H9 (cell line): ENCODE measurements at regions not wholly inside any gene's neighbourhood (a gene's known extent, or its start where the extent isn't known, plus 50 kb on each side); places are given as distances from the start of the nearest gene placed in this dataset.

Experiments used
- DNase-seq: peaks from one replicate; pipeline ENCODE4 v3.0.0-alpha.2; 2017
- H2AFZ ChIP-seq: one replicate; pipeline ENCODE4 v1.6.1; 2013; ENCODE audit warnings: mild to moderate bottlenecking, low read length, control low read depth, moderate library complexity
- H2AK5ac ChIP-seq: 2 replicates; pipeline ENCODE4 v1.6.1; 2013; ENCODE audit warnings: low read length, control low read depth, mixed read lengths; ENCODE audit not compliant: insufficient read length
- H2BK120ac ChIP-seq: one replicate; pipeline ENCODE4 v1.6.1; 2013; ENCODE audit warnings: low read depth, mild to moderate bottlenecking, low read length, control low read depth, inconsistent platforms; ENCODE audit not compliant: poor library complexity, severe bottlenecking
- H2BK12ac ChIP-seq: 2 replicates; pipeline ENCODE4 v1.6.1; 2013; ENCODE audit warnings: low read length, control low read depth, mixed read lengths, low read depth; ENCODE audit not compliant: insufficient read length
- H2BK15ac ChIP-seq: 2 replicates; pipeline ENCODE4 v1.6.1; 2013; ENCODE audit warnings: low read depth, low read length, control low read depth
- H2BK20ac ChIP-seq: one replicate; pipeline ENCODE4 v1.6.1; 2013; ENCODE audit warnings: low read depth, mild to moderate bottlenecking, low read length, control low read depth, inconsistent platforms; ENCODE audit not compliant: poor library complexity, severe bottlenecking
- H2BK5ac ChIP-seq: 2 replicates; pipeline ENCODE4 v1.6.1; 2013; ENCODE audit warnings: low read length, control low read depth, mixed read lengths; ENCODE audit not compliant: insufficient read length
- H3K14ac ChIP-seq: 2 replicates; pipeline ENCODE4 v1.6.1; 2013; ENCODE audit warnings: low read length, control low read depth; ENCODE audit not compliant: insufficient read depth
- H3K18ac ChIP-seq: 2 replicates; pipeline ENCODE4 v1.6.1; 2013; ENCODE audit warnings: low read depth, mild to moderate bottlenecking, mixed read lengths, low read length, control low read depth; ENCODE audit not compliant: insufficient read length
- H3K23ac ChIP-seq: 2 replicates; pipeline ENCODE4 v1.6.1; 2013; ENCODE audit warnings: low read length, control low read depth, mixed read lengths, low read depth; ENCODE audit not compliant: insufficient read length
- H3K23me2 ChIP-seq: 2 replicates; pipeline ENCODE4 v1.6.1; 2013; ENCODE audit warnings: low read depth, mild to moderate bottlenecking, mixed read lengths, low read length, control low read depth; ENCODE audit not compliant: insufficient read length, poor library complexity, severe bottlenecking
- H3K27ac ChIP-seq: 2 replicates; pipeline ENCODE4 v1.5.1; 2013; ENCODE audit warnings: low read length, control low read depth, mixed read lengths, low read depth; ENCODE audit not compliant: insufficient read length
- H3K27me3 ChIP-seq: 2 replicates; pipeline ENCODE4 v1.6.1; 2013; ENCODE audit warnings: low read length, control low read depth, inconsistent platforms; ENCODE audit not compliant: insufficient read depth
- H3K4ac ChIP-seq: 2 replicates; pipeline ENCODE4 v1.6.1; 2013; ENCODE audit warnings: low read depth, mild to moderate bottlenecking, control low read depth, inconsistent platforms, low read length, moderate library complexity
- H3K4me1 ChIP-seq: 2 replicates; pipeline ENCODE4 v1.6.1; 2013; ENCODE audit warnings: low read length, control low read depth, inconsistent platforms; ENCODE audit not compliant: insufficient read depth
- H3K4me2 ChIP-seq: 2 replicates; pipeline ENCODE4 v1.6.1; 2013; ENCODE audit warnings: low read length, control low read depth, mixed read lengths; ENCODE audit not compliant: insufficient read length, insufficient read depth
- H3K56ac ChIP-seq: 2 replicates; pipeline ENCODE4 v1.6.1; 2013; ENCODE audit warnings: low read depth, mild to moderate bottlenecking, mixed read lengths, low read length, control low read depth; ENCODE audit not compliant: insufficient read length
- H3K79me1 ChIP-seq: 2 replicates; pipeline ENCODE4 v1.6.1; 2013; ENCODE audit warnings: low read depth, mild to moderate bottlenecking, moderate library complexity, low read length, control low read depth, inconsistent platforms; ENCODE audit not compliant: insufficient read depth, poor library complexity, severe bottlenecking
- H3K79me2 ChIP-seq: 2 replicates; pipeline ENCODE4 v1.6.1; 2013; ENCODE audit warnings: low read length, control low read depth, inconsistent platforms; ENCODE audit not compliant: insufficient read depth
- H3K9ac ChIP-seq: 2 replicates; pipeline ENCODE4 v1.6.1; 2013; ENCODE audit warnings: low read length, control low read depth, mixed read lengths; ENCODE audit not compliant: insufficient read length; ENCODE audit errors: extremely low read depth
- H3K9me3 ChIP-seq: one replicate; pipeline ENCODE4 v1.6.1; 2013; ENCODE audit warnings: low read depth, low read length, inconsistent platforms; ENCODE audit not compliant: control insufficient read depth
- H3T11ph ChIP-seq: one replicate; pipeline ENCODE4 v1.6.1; 2013; ENCODE audit warnings: mild to moderate bottlenecking, low read length, control low read depth, inconsistent platforms
- H4K20me1 ChIP-seq: one replicate; pipeline ENCODE4 v1.6.1; 2013; ENCODE audit not compliant: control insufficient read depth, insufficient read length, insufficient read depth
- H4K5ac ChIP-seq: 2 replicates; pipeline ENCODE4 v1.6.1; 2013; ENCODE audit warnings: low read depth, mild to moderate bottlenecking, mixed read lengths, low read length, control low read depth; ENCODE audit not compliant: insufficient read length
- H4K8ac ChIP-seq: replicated peaks from 2 replicates; pipeline ENCODE4 v1.6.1; 2013; ENCODE audit warnings: low read length, control low read depth, mixed read lengths, low read depth; ENCODE audit not compliant: insufficient read length
- H4K91ac ChIP-seq: 2 replicates; pipeline ENCODE4 v1.6.1; 2013; ENCODE audit warnings: low read depth, mild to moderate bottlenecking, moderate library complexity, mixed read lengths, low read length, control low read depth; ENCODE audit not compliant: insufficient read length
- H3K27ac Mint-ChIP-seq, 3 experiments: 2 replicates in 2 of 3; 3 replicates in 1 of 3; pipeline ENCODE4 v1.8.0; 2020 to 2021; ENCODE audit warnings: mixed read lengths in 3 of 3, mild to moderate bottlenecking in 1 of 3, moderate library complexity in 1 of 3
- H3K27me3 Mint-ChIP-seq: 2 replicates; pipeline ENCODE4 v1.8.0; 2021; ENCODE audit warnings: low read depth, mild to moderate bottlenecking, moderate library complexity, mixed read lengths
- H3K36me3 Mint-ChIP-seq, 3 experiments: 2 replicates in 2 of 3; 3 replicates in 1 of 3; pipeline ENCODE4 v1.8.0; 2020 to 2021; ENCODE audit warnings: low read depth in 3 of 3, mixed read lengths in 3 of 3; ENCODE audit not compliant: insufficient read depth in 1 of 3
- H3K4me1 Mint-ChIP-seq, 2 experiments: 2 replicates each; pipeline ENCODE4 v1.8.0; 2020; ENCODE audit warnings: mixed read lengths in 2 of 2
- H3K4me3 Mint-ChIP-seq, 2 experiments: 2 replicates in 1 of 2; 3 replicates in 1 of 2; pipeline ENCODE4 v1.8.0; 2020 to 2021; ENCODE audit warnings: mild to moderate bottlenecking in 2 of 2, mixed read lengths in 2 of 2, moderate library complexity in 1 of 2
- H3K9me3 Mint-ChIP-seq, 2 experiments: 2 replicates in 1 of 2; 3 replicates in 1 of 2; pipeline ENCODE4 v1.8.0; 2020; ENCODE audit warnings: mild to moderate bottlenecking in 2 of 2, mixed read lengths in 2 of 2, moderate library complexity in 1 of 2
- WGBS: extraction: QIAGEN DNeasy Blood & Tissue Kit; methylation state at CpG from one replicate; pipeline ENCODE4 v1.1.7; 2013; ENCODE audit warnings: missing lambda C conversion rate, low lambda C conversion rate, mixed read lengths; ENCODE audit not compliant: insufficient read length; ENCODE audit errors: extremely low coverage; 5-methylcytosine and 5-hydroxymethylcytosine counted together
- TF ChIP-seq, protein P1 (sequence below): fragments of 200-600 bp; sonication (generic); conservative IDR thresholded peaks from 3 replicates; pipeline ENCODE4 v1.8.0; 2021; ENCODE audit warnings: antibody characterized with exemption, mild to moderate bottlenecking

DNA sequence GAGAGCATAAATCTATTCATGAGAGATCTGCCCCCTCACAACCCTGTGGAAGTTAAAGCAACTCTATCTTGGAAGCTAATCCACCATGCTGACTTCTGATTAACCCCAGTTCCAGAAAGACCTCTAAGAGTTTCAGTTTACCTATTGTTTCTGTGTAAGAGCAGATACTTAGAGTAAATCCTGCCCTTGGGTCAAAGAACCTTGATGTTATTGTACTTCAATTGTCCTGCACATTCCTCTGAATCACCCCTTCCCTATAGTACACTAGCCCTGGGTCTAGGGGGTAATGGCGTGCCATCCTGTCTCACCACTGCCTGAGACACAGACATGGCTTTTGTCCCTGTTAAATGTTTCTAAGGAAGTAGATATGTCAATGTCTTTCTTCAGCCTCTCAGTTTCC is 138.6 kb downstream of the CAAP1 start:
- H3K4ac ChIP-seq: no peak overlapping the region
- no peaks in the 10 kb centered on the region for H3K23me2 ChIP-seq
- no peaks in the 10 kb centered on the region for H3K27me3 Mint-ChIP-seq
- H3K36me3 Mint-ChIP-seq: peaks cover 0 to under 1% (median 0%) of the 10 kb centered on the region in 3 experiments; a peak in 1 of 7 replicates
- H3K18ac ChIP-seq: no peak overlapping the region
- no peak overlapping the region for H3K56ac ChIP-seq
- no peak overlapping the region for H2BK120ac ChIP-seq
- no peak overlapping the region for H2BK15ac ChIP-seq
- no peak overlapping the region for H3K27ac ChIP-seq
- H2AK5ac ChIP-seq: no peak overlapping the region
- H3K4me3 Mint-ChIP-seq: no peak overlapping the region
- H3K4me1 ChIP-seq: peaks cover 10% of the 10 kb centered on the region
- no peak overlapping the region for H3K23ac ChIP-seq
- no peaks in the 10 kb centered on the region for H3K79me2 ChIP-seq
- H3K9me3 ChIP-seq: no peaks in the 10 kb centered on the region
- no peak overlapping the region for H2BK20ac ChIP-seq
- H3K27ac Mint-ChIP-seq: no peak overlapping the region
- no peak overlapping the region for H3T11ph ChIP-seq
- H3K27me3 ChIP-seq: no peaks in the 10 kb centered on the region
- H4K20me1 ChIP-seq: no peaks in the 10 kb centered on the region
- H3K14ac ChIP-seq: no peak overlapping the region
- H4K5ac ChIP-seq: no peak overlapping the region
- H4K8ac ChIP-seq: no peak overlapping the region
- no peak overlapping the region for H4K91ac ChIP-seq
- H3K9me3 Mint-ChIP-seq: no peaks in the 10 kb centered on the region
- TF ChIP-seq, protein P1, sequence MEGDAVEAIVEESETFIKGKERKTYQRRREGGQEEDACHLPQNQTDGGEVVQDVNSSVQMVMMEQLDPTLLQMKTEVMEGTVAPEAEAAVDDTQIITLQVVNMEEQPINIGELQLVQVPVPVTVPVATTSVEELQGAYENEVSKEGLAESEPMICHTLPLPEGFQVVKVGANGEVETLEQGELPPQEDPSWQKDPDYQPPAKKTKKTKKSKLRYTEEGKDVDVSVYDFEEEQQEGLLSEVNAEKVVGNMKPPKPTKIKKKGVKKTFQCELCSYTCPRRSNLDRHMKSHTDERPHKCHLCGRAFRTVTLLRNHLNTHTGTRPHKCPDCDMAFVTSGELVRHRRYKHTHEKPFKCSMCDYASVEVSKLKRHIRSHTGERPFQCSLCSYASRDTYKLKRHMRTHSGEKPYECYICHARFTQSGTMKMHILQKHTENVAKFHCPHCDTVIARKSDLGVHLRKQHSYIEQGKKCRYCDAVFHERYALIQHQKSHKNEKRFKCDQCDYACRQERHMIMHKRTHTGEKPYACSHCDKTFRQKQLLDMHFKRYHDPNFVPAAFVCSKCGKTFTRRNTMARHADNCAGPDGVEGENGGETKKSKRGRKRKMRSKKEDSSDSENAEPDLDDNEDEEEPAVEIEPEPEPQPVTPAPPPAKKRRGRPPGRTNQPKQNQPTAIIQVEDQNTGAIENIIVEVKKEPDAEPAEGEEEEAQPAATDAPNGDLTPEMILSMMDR: no peak
- no peak overlapping the region for H2BK12ac ChIP-seq
- no peak overlapping the region for H3K9ac ChIP-seq
- H2AFZ ChIP-seq: no peak overlapping the region
- DNase-seq: no peak
- no peak overlapping the region for H3K4me2 ChIP-seq
- H3K4me1 Mint-ChIP-seq: peaks cover 35 to 36% of the 10 kb centered on the region in 2 experiments
- no peaks in the 10 kb centered on the region for H3K79me1 ChIP-seq
- H2BK5ac ChIP-seq: no peak overlapping the region
- no CpG with 5 or more reads among the region's 1 CpG for WGBS
